ENCODE measurements at regions not wholly inside any gene's neighbourhood (a gene's known extent, or its start where the extent isn't known, plus 50 kb on each side); places are given as distances from the start of the nearest gene placed in this dataset.
"Not testable (repeated sequence)": the region's sequence is repeated elsewhere in the genome, so short reads cannot be mapped to it uniquely, and the experiment has no call there.

DNA sequence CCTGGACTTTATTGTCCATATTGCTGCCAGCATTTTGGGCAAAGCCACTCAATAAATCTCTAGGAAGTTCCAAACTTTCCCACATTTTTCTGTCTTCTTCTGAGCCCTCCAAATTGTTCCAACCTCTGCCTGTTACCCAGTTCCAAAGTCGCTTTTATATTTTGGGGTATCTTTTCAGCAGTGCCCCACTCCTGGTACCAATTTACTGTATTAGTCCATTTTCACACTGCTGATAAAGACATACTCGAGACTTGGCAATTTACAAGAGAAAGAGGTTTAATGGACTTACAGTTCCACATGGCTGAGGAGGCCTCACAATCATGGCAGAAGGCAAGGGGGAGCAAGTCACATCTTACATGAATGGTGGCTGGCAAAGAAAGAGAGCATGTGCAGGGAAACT, 53.4 kb downstream of the AHSP start:
- not testable (repeated sequence) for DNase-seq

GRCh38 chr16:31601737-31602384, 74.2 kb downstream of the AHSP start:
- DNase-seq: not testable (repeated sequence)

DNA sequence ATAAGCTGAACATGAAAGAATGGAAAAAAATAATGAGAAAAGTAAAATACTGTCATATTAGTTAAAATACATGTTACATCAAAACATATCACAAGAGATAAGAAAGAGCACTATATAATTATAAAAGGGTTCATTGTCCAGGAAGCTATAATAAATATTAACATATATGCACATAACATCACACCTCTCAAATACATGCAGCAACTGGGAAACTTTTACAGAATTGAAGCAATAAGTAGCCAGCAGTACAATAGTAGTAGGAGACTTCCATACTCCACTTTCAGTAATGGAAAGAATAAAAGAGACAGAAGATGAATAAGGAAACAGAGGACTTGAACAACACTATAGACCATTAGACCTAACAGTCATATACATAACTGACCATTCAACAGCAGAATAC, 90.4 kb downstream of the AHSP start:
- DNase-seq: no peak

- DNase-seq: no peak
Observed at GRCh38 chr16:31636433-31636832, 108.7 kb downstream of the AHSP start.

- DNase-seq: no peak
Observed at GRCh38 chr16:31641279-31641678, 113.6 kb downstream of the AHSP start.

- not testable (repeated sequence) for DNase-seq
Observed at GRCh38 chr16:31655674-31656073, 128.0 kb downstream of the AHSP start.

- DNase-seq: no peak
Observed at GRCh38 chr16:31664683-31665482, 137.2 kb downstream of the AHSP start.

DNA sequence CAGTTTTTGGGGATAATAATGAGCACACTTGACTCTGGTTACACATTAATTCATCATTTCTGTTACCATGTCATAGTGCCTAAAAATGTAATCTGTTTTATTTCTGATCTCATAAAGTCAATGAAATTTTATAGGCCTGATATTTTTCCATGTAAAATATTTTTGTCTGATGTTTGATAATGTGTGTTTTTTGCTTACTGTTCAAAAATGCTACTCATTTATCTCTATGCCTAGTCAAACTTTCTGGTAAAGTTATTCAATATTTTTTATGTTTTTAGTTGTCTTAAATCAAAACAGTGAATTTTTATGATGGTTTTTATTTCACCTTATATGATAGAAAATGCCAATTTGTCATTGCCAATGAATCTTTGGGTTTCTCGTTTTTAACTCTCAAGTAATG, 147.0 kb downstream of the AHSP start:
- DNase-seq: no peak

- DNase-seq: no peak
Observed at GRCh38 chr16:31676731-31677130, 149.0 kb downstream of the AHSP start.

- DNase-seq: no peak
Observed at GRCh38 chr16:31678649-31679325, 151.1 kb downstream of the AHSP start.

DNA sequence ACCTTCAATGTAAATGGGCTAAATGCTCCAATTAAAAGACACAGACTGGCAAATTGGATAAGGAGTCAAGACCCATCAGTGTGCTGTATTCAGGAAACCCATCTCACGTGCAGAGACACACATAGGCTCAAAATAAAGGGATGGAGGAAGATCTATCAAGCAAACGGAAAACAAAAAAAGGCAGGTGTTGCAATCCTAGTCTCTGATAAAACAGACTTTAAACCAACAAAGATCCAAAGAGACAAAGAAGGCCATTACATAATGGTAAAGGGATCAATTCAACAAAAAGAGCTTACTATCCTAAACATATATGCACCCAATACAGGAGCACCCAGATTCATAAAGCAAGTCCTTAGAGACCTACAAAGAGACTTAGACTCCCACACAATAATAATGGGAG, 161.6 kb downstream of the AHSP start:
- not testable (repeated sequence) for DNase-seq

GRCh38 chr16:31692338-31692737, 164.6 kb downstream of the AHSP start:
- not testable (repeated sequence) for DNase-seq

GRCh38 chr16:31693733-31694132, 166.0 kb downstream of the AHSP start:
- DNase-seq: no peak

DNA sequence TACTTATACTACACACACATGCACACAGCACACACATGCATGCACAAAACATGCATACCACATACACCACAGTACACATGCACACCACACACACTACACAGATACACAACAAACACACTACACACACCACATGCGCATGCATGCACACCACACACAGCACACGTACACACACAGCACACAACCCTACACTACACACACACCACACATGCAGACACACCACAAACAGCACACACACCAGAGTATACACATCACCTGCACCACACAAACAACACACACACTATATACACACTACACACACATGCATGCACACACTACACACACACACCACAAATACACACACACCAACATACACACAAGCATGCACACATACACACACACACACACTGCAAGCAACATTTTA, 166.8 kb downstream of the AHSP start:
- no peak for DNase-seq

- peak; percentile 33 for DNase-seq
Observed at GRCh38 chr16:31695667-31696066, 168.0 kb downstream of the AHSP start.

GRCh38 chr16:31696968-31697743, 169.5 kb downstream of the AHSP start:
- no peak for DNase-seq

- no peak for DNase-seq
Observed at GRCh38 chr16:31697744-31698125, 170.0 kb downstream of the AHSP start.

GRCh38 chr16:31698901-31699300, 171.2 kb downstream of the AHSP start:
- no peak for DNase-seq

DNA sequence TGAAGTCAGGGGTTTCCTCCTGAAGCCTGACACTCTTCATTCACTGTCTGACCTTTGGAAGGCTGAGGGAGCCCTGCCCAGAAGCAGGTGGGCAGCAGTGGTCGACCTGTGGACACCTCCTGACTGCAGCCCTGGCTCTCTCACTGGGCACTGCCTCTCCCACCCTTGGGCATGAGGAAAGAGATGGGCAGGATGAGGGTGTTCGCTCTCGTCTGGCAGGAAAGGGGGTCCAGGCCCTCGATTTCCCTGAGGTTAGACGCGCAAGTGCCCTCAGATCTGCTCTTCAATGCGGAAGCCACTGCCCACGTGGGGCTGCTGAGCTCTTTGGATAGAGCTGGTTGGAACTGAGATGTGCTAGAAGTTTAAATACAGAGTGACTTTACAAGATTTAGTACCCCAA, 171.9 kb downstream of the AHSP start:
- DNase-seq: no peak

DNA sequence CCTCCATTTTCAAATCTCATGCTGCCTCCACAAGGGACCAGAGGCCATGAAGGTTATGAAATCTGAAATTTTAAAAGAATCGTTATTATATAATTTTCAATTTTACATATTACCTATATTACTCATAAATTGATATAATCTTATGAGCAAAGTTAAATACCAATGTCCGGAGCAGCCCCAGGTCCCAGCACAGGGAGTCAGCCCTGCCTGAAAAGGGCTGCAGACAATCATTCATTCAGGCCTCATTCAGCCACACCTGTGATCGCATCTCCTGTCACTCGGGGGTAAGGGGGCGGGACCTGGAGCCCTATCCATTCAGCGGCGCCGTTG, 172.5 kb downstream of the AHSP start:
- no peak for DNase-seq

- peak; percentile 89 for DNase-seq
Observed at GRCh38 chr16:31700530-31701388, 172.8 kb upstream of the ZNF267 start.

GRCh38 chr16:31701734-31702133, 171.9 kb upstream of the ZNF267 start:
- DNase-seq: no peak
